Fibroblast of pulmonary artery (primary cell): ENCODE measurements at regions not wholly inside any gene's neighbourhood (a gene's known extent, or its start where the extent isn't known, plus 50 kb on each side); places are given as distances from the start of the nearest gene placed in this dataset.
"Not testable (repeated sequence)": the region's sequence is repeated elsewhere in the genome, so short reads cannot be mapped to it uniquely, and the experiment has no call there.

ENCODE experiments used
- DNase-seq: peaks from one replicate; pipeline ENCODE4 v3.0.0-alpha.2; 2010; ENCODE audit warnings: low read depth
- H3K4me3 ChIP-seq: replicated peaks from 2 replicates; pipeline ENCODE4 v1.5.1; 2011; ENCODE audit warnings: low read depth, mild to moderate bottlenecking, control low read depth, low read length, moderate library complexity
- TF ChIP-seq, protein P1 (sequence below): IDR thresholded peaks from 2 replicates; pipeline ENCODE4 v1.5.1; 2011; ENCODE audit warnings: mild to moderate bottlenecking, control low read depth, low read length, inconsistent platforms; ENCODE audit errors: missing control alignments

DNA sequence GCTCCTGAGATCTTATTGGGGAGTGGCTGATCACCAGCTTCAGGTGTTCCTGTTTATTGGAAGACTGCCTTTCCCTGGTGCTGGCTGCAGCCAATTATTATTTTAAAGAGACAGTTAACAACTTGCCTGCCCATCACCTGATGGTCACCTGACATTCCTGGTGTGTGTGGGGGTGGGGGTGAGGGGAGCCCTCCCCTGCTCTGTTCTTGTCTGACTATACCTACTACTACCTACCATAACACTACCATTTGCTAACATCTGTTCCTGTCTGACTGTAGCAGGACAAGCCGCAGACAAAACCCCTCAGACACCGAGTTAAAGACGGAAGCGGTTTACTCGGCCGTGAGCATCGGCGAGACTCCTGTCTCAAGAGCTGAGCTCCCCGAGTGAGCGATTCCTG, 54.9 kb upstream of the NBPF3 start:
- TF ChIP-seq, protein P1, sequence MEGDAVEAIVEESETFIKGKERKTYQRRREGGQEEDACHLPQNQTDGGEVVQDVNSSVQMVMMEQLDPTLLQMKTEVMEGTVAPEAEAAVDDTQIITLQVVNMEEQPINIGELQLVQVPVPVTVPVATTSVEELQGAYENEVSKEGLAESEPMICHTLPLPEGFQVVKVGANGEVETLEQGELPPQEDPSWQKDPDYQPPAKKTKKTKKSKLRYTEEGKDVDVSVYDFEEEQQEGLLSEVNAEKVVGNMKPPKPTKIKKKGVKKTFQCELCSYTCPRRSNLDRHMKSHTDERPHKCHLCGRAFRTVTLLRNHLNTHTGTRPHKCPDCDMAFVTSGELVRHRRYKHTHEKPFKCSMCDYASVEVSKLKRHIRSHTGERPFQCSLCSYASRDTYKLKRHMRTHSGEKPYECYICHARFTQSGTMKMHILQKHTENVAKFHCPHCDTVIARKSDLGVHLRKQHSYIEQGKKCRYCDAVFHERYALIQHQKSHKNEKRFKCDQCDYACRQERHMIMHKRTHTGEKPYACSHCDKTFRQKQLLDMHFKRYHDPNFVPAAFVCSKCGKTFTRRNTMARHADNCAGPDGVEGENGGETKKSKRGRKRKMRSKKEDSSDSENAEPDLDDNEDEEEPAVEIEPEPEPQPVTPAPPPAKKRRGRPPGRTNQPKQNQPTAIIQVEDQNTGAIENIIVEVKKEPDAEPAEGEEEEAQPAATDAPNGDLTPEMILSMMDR, result no peak
- DNase-seq, result no peak
- H3K4me3 ChIP-seq, result no peak overlapping the region

DNA sequence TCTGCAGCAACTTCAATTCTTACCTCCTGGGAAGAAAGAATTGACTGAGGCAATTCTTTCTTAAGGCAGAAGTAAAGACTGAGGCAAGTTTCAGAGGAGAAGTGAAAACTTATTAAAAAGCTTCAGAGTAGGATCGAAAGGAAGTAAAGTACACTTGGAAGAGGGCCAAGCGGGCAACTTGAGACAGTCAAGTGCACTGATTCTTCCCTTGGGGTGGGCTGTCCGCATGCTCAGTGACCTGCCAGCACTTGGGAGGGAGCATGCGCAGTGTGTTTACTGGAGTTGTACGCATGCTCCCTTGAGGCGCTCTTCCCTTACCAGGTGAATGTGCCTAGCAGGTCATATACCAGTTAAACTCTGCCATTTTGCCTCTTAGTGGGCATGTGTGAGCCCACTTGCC, 55.3 kb upstream of the NBPF3 start:
- TF ChIP-seq, protein P1, result no peak
- no peak for DNase-seq
- H3K4me3 ChIP-seq, result no peak overlapping the region

DNA sequence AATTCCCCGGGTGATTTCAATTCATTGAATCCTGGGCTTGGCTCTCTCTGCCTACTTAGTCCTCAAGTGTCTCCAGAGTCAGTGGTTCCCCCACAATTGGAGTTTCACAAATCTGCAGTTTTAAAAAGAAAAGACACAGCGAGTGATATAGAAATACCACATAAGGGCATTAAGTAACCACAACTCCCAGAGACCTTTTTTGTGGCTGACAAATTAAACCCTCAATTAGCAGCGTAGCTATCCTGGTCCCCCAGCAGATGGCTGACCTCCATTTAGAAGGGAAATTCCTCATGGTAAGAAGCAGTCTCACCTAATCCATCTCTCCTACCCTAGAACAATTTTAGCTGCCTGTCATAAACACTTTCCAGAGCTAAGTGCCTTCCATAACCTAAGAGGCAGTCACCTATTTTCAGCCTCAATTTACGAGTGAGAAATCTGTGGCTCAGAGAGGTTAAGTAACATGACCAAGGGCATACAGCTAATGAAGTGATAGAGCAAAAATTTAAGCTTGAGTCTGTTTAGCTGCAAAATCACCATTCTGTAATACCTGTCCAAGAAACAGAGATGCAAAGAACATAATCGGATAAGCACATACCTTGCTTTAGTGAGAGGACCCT, 56.0 kb upstream of the NBPF3 start:
- TF ChIP-seq, protein P1, result no peak
- no peak overlapping the region for H3K4me3 ChIP-seq
- DNase-seq, result no peak

DNA sequence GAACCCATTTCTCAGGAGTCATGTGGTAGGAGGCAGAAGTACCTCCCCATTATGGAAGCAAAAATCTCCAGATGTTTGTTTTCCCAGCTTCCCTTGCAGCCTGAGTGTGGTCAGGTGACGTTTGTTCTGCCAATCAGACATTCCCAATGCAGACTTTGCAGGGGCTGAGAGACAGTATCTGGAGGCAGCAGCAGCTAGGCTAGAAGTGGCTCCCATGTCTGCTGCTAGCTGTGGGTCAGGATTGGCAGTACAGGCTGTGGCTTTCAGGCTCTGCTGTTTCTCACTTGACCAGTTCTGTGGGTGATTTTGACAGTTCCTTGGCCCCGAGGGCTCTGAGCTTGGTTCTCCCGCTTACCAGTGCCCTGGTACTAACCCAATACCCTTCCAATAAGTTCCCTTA, 58.6 kb upstream of the NBPF3 start:
- DNase-seq, result no peak
- no peak overlapping the region for H3K4me3 ChIP-seq
- TF ChIP-seq, protein P1, result no peak

DNA sequence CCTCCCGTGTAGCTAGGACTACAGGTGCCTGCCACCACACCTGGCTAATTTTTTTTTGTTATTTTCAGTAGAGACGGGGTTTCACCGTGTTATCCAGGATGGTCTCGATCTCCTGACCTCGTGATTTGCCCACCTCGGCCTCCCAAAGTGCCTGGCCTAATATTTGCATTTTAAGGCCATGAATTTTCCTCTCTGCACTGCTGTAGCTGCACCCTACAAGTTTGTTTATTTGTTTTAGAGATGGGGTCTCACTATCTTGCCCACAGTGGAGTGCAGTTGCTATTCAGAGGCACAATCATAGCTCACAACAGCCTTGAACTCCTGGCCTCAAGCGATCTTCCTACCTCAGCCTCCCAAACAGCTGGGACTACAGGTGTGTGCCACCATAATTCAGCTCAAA, 59.8 kb upstream of the NBPF3 start:
- not testable (repeated sequence) for DNase-seq, H3K4me3 ChIP-seq

DNA sequence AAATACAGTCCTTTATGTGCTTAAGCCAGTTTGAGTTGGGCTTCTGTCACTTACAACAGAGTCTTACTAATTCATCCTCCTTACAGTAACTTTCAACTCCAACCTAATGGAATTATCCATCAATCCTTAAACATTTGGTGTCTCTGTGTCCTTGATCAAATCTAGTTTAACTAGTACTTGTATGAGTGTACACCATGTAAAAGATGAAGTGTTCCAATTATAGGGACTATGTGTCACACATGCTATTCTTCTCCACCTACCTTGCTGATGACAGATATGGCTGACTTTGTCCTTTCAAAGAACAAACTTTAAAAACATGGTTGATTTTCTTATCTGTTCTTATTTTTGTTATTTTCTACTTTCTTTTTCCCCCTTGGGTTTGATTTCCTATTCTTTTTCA, 60.4 kb upstream of the NBPF3 start:
- no peak for DNase-seq
- TF ChIP-seq, protein P1, result no peak
- no peak overlapping the region for H3K4me3 ChIP-seq

DNA sequence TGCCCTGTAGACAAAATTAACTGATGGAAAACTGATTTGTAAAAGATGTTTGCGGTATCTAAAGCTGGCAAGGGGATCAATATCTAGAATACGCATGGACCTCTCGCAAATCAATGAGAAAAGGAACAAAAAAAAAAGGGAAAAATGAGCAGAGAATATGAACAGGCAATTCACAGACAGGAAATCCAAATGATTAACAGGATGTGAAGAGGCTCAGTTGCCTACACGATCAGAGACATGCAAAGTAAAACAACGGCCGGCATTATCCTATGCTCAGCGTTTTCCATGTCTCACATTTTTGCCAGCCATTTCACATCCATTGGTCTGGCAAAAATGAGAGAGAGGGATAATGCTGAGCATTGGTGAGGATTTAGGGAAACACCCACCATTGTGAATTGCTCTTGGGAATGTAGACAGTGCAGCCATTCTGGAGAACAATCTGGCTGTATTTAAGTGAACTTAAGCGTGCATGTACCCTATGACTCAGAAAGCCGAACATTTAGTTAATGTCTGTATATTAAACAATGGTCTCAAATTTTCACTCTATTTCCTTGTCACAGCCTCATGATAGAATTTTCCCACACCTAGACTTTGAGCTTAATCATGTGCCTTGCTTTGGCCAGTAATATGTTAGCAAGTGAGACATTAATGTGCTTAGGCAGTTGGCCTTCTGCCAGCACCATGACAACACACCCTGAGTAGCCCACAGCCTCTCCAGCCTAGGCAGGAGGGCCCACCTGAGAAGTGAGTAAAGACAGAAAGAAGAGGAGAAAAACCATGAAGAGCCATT, 61.0 kb upstream of the NBPF3 start:
- TF ChIP-seq, protein P1, result no peak

More for the DNA sequence above, 61.0 kb upstream of the NBPF3 start:
- H3K4me3 ChIP-seq, result no peak overlapping the region
- DNase-seq, result no peak
